ENCODE measurements at regions not wholly inside any gene's neighbourhood (a gene's known extent, or its start where the extent isn't known, plus 50 kb on each side); places are given as distances from the start of the nearest gene placed in this dataset.
A peak's percentile ranks its signal among the peaks of the same experiment; 100 is the strongest.
"Not testable (repeated sequence)": the region's sequence is repeated elsewhere in the genome, so short reads cannot be mapped to it uniquely, and the experiment has no call there.

DNA sequence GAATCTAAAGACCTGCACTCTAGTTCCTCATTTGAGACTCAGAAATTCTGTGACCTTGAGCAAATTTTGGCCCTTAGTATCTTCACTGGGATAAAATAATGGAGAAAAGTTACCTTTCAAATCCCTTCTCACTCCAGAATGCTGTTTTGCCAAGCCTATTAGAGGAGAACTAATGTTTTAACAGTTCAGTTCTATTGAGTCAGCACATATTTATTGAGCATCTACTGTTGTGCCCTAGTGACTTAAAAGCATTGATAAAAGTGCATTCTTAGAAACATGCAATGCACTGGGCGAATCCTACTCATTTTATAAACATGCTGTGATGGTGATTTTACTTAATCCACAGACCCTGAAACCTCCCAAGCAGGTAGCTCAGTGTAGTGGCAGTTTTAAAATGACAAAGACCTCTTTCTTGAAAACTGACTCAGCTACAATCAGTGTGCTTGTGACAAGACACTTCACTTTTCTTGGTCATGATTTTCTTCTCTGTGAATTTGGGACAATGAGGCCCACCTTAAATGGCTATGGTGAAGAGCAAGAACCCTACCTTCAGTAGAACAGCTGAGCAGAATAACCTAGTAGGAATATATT, 312.0 kb downstream of the ALDH8A1 start:
- Mint-ChIP-seq H3K9me3 (no peaks in the 10 kb centered on the region), H3K27me3 (no peaks in the 10 kb centered on the region), H3K4me1 (peaks cover 13% of the 10 kb centered on the region), H3K4me3 (no peak overlapping the region), H3K27ac (no peak overlapping the region), H3K36me3 (no peaks in the 10 kb centered on the region)
- ATAC-seq (ENCODE audit: low read depth), result no peak
- DNase-seq (ENCODE audit: low spot score in 2 of 2), result no peak

- DNase-seq (ENCODE audit: low spot score in 2 of 2), result no peak
- no peaks in the 10 kb centered on the region for H3K27me3 Mint-ChIP-seq
- H3K27ac Mint-ChIP-seq, result no peak overlapping the region
- H3K9me3 Mint-ChIP-seq, result no peaks in the 10 kb centered on the region
- H3K4me3 Mint-ChIP-seq, result no peak overlapping the region
- ATAC-seq (ENCODE audit: low read depth), result no peak
- H3K4me1 Mint-ChIP-seq, result peaks cover 15% of the 10 kb centered on the region
- no peaks in the 10 kb centered on the region for H3K36me3 Mint-ChIP-seq
These were observed 312.6 kb downstream of the ALDH8A1 start for GRCh38 chr6:134637282-134637681.

DNA sequence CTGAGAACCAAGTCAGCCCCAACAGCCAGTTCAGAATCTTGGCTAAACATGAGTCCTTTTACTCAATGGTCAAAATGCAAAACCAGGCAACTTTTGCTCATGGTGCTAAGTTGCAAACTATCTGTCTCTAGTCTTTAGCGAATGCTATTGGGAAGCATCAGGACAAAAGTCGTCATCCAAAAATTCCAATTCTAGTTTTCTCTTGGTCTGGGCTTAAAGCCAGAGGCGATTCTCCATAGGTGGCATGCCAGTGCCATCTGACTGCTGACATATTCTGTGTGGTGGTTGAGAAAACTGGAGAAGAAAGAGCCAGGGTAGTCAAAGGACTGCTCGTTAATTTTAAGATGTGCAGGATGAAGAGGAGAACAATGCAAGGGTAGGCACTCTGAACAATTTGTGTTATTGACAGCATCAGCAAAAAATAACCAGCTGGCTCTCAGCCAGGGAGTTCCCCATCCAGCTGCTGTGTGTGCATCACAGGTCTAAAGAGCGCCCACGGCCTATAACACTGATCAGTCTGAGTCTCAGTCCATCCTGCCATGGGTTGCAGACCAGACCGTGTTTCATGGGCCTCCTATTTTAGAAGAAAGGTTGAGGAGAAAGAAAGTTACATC, 313.6 kb downstream of the ALDH8A1 start:
- peak overlapping the region; percentile 59 for H3K27ac Mint-ChIP-seq
- peaks cover 20% of the 10 kb centered on the region for H3K4me1 Mint-ChIP-seq
- H3K4me3 Mint-ChIP-seq, result no peak overlapping the region
- ATAC-seq (ENCODE audit: low read depth) (peak; percentile 68), DNase-seq (ENCODE audit: low spot score in 2 of 2) (peak in 1 of 2 donors; percentile 16)
- H3K9me3 Mint-ChIP-seq, result no peaks in the 10 kb centered on the region
- H3K36me3 Mint-ChIP-seq, result no peaks in the 10 kb centered on the region
- no peaks in the 10 kb centered on the region for H3K27me3 Mint-ChIP-seq

DNA sequence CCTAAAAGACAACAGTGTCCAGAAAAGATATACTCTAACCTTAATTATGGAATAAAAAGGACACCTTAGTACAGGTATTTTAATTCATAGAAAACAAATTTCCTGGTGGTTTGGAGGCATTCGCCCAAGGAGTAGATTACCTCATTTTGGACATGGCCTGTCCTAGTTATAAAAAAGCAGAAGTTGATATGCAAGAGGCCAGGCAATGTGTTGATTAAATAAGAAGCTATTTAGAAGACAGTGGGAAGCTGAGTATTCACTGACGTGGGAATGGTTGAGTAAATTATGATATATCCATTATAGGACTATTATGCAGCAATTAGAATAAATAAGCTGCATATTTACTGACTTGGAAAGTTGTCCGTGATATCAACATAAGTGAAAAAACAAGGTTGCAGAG, 314.9 kb downstream of the ALDH8A1 start:
- Mint-ChIP-seq H3K4me1 (peaks cover 23% of the 10 kb centered on the region), H3K9me3 (no peaks in the 10 kb centered on the region), H3K27me3 (no peaks in the 10 kb centered on the region), H3K4me3 (no peak overlapping the region), H3K36me3 (no peaks in the 10 kb centered on the region), H3K27ac (no peak overlapping the region)
- no peak for DNase-seq (ENCODE audit: low spot score in 2 of 2)
- no peak for ATAC-seq (ENCODE audit: low read depth)

DNA sequence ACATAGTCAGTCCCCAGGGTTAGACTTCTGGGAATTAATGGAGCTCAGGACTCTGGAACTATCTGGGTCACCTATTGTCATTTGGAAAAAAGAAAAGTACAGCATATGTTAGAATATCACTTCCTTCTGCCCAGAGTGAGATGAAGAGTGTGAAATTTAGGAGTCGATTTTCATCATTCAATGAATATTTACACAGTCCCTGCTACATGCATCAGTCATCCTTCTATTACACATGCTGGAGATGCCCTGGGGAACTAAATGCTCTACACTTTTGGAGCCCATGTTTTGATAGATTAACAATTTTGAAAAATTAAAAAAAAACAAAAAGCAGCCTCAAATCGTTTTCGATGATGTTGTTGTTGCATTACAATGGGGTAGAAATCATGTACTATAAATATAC, 315.4 kb downstream of the ALDH8A1 start:
- no peaks in the 10 kb centered on the region for H3K9me3 Mint-ChIP-seq
- DNase-seq (ENCODE audit: low spot score in 2 of 2) (no peak), ATAC-seq (ENCODE audit: low read depth) (no peak)
- H3K4me1 Mint-ChIP-seq, result peaks cover 23% of the 10 kb centered on the region
- H3K27ac Mint-ChIP-seq, result no peak overlapping the region
- no peaks in the 10 kb centered on the region for H3K36me3 Mint-ChIP-seq
- H3K4me3 Mint-ChIP-seq, result no peak overlapping the region
- H3K27me3 Mint-ChIP-seq, result no peaks in the 10 kb centered on the region

- not testable (repeated sequence) for H3K36me3 Mint-ChIP-seq; H3K9me3 Mint-ChIP-seq; DNase-seq (ENCODE audit: low spot score in 2 of 2); H3K27me3 Mint-ChIP-seq; H3K27ac Mint-ChIP-seq; ATAC-seq (ENCODE audit: low read depth)
- peak overlapping the region; percentile 56 for H3K4me3 Mint-ChIP-seq
- H3K4me1 Mint-ChIP-seq, result peaks cover 23% of the 10 kb centered on the region
These were observed 315.3 kb upstream of the SGK1 start for GRCh38 chr6:134632982-134633940.

- H3K36me3 Mint-ChIP-seq, result no peaks in the 10 kb centered on the region
- peaks cover 21% of the 10 kb centered on the region for H3K4me1 Mint-ChIP-seq
- H3K27me3 Mint-ChIP-seq, result no peaks in the 10 kb centered on the region
- H3K27ac Mint-ChIP-seq, result no peak overlapping the region
- no peak for ATAC-seq (ENCODE audit: low read depth)
- H3K9me3 Mint-ChIP-seq, result no peaks in the 10 kb centered on the region
- H3K4me3 Mint-ChIP-seq, result no peak overlapping the region
- DNase-seq (ENCODE audit: low spot score in 2 of 2), result no peak
These were observed 314.1 kb upstream of the SGK1 start for GRCh38 chr6:134632024-134632423.

DNA sequence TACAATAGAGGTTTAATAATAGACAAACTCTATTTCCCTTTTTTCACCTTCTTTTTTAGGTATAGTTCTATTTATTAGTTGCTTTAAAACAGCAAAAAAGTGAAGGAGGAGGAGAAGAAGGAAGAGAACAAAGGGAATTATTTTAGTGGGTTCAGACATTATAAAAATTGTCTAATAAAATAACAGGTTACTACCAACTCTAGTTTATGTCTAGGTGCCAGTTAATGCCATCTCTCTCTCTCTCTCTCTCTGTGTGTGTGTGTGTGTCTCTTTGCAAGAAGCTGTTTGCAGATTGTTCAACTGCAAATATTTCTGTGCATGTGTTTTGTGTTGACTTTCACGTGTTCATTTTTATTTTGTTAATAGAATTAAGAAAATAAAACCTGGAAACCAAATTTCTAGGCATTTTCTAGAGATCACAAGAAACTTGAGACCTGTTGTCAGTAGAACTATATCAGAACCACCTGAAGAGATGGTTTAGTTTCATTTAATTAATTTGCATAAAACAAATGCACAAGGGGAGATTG, 313.5 kb upstream of the SGK1 start:
- H3K27me3 Mint-ChIP-seq, result no peaks in the 10 kb centered on the region
- H3K36me3 Mint-ChIP-seq, result no peaks in the 10 kb centered on the region
- H3K4me3 Mint-ChIP-seq, result no peak overlapping the region
- H3K27ac Mint-ChIP-seq, result peak overlapping the region; percentile 35
- peaks cover 19% of the 10 kb centered on the region for H3K4me1 Mint-ChIP-seq
- ATAC-seq (ENCODE audit: low read depth), result no peak
- H3K9me3 Mint-ChIP-seq, result no peaks in the 10 kb centered on the region
- DNase-seq (ENCODE audit: low spot score in 2 of 2), result no peak

DNA sequence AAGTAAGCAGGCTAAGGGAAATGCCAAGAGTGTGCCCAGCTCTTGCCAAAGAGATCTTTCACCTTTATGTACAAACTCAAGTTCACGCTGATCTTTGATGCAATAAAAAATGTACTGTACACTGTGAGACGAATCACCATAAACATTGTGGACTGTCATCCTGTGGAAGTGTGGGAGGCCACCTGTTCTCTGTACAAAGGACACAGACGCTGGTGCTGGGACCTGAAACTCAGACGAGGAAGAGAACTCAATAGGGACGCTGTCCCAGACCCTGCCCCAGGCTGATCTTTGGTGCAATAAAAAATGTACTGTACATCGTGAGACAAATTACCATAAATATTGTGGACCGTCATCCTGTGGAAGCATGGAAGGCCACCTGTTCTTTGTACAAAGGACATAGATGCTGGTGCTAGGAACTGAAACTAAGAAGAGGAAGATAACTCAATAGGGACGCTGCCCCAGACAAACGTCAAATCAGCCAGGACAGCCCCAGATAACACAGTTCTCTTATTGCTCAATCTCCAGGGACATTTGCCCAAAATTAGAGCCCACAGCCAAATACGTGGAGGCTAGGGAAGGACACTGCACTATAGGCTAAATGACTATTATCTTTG, 312.7 kb upstream of the SGK1 start:
- Mint-ChIP-seq H3K27me3 (no peaks in the 10 kb centered on the region), H3K36me3 (no peaks in the 10 kb centered on the region), H3K9me3 (no peaks in the 10 kb centered on the region), H3K4me3 (peak overlapping the region; percentile 25), H3K4me1 (peaks cover 17% of the 10 kb centered on the region), H3K27ac (peak overlapping the region; percentile 35)
- ATAC-seq (ENCODE audit: low read depth), result peak; percentile 99
- peak; percentile 26 to 34 for DNase-seq (ENCODE audit: low spot score in 2 of 2)

DNA sequence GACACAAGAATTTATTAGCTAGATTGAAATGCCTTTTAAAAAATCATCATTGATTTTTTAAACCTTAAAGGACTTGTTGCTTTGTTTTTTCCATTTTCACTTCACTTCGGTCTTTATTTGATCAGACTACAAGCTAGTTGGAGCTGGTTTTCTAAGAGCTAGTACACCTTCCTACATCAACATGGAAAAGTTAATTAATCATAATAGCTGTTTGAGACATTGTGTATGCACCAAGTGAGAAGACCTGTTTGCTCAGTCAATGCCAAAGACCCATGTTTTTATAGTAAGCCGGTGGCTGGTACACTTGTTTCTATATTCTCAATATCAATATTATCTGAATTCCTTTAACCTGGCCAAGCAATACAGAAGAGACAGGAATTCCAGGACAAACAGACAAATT, 310.2 kb upstream of the SGK1 start:
- Mint-ChIP-seq H3K9me3 (no peaks in the 10 kb centered on the region), H3K4me3 (no peak overlapping the region), H3K27me3 (no peaks in the 10 kb centered on the region), H3K27ac (no peak overlapping the region), H3K4me1 (peaks cover 17% of the 10 kb centered on the region), H3K36me3 (no peaks in the 10 kb centered on the region)
- ATAC-seq (ENCODE audit: low read depth), result no peak
- DNase-seq (ENCODE audit: low spot score in 2 of 2), result no peak

- Mint-ChIP-seq H3K27me3 (no peaks in the 10 kb centered on the region), H3K4me3 (no peak overlapping the region), H3K27ac (no peak overlapping the region), H3K9me3 (no peaks in the 10 kb centered on the region), H3K4me1 (peaks cover 14% of the 10 kb centered on the region), H3K36me3 (no peaks in the 10 kb centered on the region)
- ATAC-seq (ENCODE audit: low read depth), result no peak
- no peak for DNase-seq (ENCODE audit: low spot score in 2 of 2)
These were observed 309.8 kb upstream of the SGK1 start for GRCh38 chr6:134627707-134628106.

DNA sequence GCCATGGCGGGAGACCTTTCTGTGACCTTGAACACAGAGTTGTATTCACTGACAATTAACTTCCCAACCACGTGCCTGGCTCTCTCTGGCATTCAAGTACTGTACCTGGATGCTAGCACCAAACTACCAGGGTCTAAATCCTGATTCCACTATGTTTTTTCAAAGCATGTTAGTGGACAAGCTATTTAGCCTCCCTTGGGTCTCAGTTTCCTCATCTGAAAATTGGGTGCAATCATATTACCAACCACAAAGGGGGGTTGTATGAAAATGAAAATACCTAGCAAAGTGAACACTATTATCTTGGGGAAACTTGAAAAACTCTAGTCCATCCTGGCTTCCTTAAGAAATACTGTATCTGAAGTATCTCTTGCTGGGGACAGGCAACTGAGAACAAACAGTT, 308.7 kb upstream of the SGK1 start:
- H3K4me1 Mint-ChIP-seq, result peaks cover 12% of the 10 kb centered on the region
- no peak for DNase-seq (ENCODE audit: low spot score in 2 of 2)
- H3K9me3 Mint-ChIP-seq, result no peaks in the 10 kb centered on the region
- H3K27ac Mint-ChIP-seq, result no peak overlapping the region
- no peak overlapping the region for H3K4me3 Mint-ChIP-seq
- ATAC-seq (ENCODE audit: low read depth), result no peak
- no peaks in the 10 kb centered on the region for H3K36me3 Mint-ChIP-seq
- H3K27me3 Mint-ChIP-seq, result no peaks in the 10 kb centered on the region

- no peak overlapping the region for H3K4me3 Mint-ChIP-seq
- no peak for ATAC-seq (ENCODE audit: low read depth)
- no peak overlapping the region for H3K27ac Mint-ChIP-seq
These were observed 308.2 kb upstream of the SGK1 start for GRCh38 chr6:134626086-134626485.

GRCh38 chr6:134624781-134625180, 306.9 kb upstream of the SGK1 start:
- Mint-ChIP-seq H3K4me1 (no peaks in the 10 kb centered on the region), H3K27me3 (no peaks in the 10 kb centered on the region), H3K4me3 (no peak overlapping the region), H3K9me3 (no peaks in the 10 kb centered on the region), H3K27ac (no peak overlapping the region), H3K36me3 (no peaks in the 10 kb centered on the region)
- DNase-seq (ENCODE audit: low spot score in 2 of 2) (no peak), ATAC-seq (ENCODE audit: low read depth) (no peak)

More at GRCh38 chr6:134626086-134626485, 308.2 kb upstream of the SGK1 start:
- H3K9me3 Mint-ChIP-seq, result no peaks in the 10 kb centered on the region
- no peaks in the 10 kb centered on the region for H3K27me3 Mint-ChIP-seq
- peaks cover 7% of the 10 kb centered on the region for H3K4me1 Mint-ChIP-seq
- no peaks in the 10 kb centered on the region for H3K36me3 Mint-ChIP-seq
- no peak for DNase-seq (ENCODE audit: low spot score in 2 of 2)

Measured in memory B cell (primary cell).